GM18505 (cell line): ENCODE measurements at regions not wholly inside any gene's neighbourhood (a gene's known extent, or its start where the extent isn't known, plus 50 kb on each side); places are given as distances from the start of the nearest gene placed in this dataset.
"Not testable (repeated sequence)": the region's sequence is repeated elsewhere in the genome, so short reads cannot be mapped to it uniquely, and the experiment has no call there.

Experiments used
- ATAC-seq: cut with Tn5 transposase; IDR thresholded peaks from one replicate; pipeline ENCODE4 v1.9.1; 2021; ENCODE audit not compliant: unreplicated experiment
- POLR2A ChIP-seq: IDR thresholded peaks from 4 replicates; pipeline ENCODE4 v1.6.1; 2011; ENCODE audit warnings: borderline replicate concordance; ENCODE audit not compliant: insufficient read depth, insufficient read length; ENCODE audit errors: extremely low read depth

- TF ChIP-seq POLR2A, result no peak
- ATAC-seq, result no peak
These were observed 78.5 kb upstream of the SNTG2 start for GRCh38 chr2:871926-872680.

DNA sequence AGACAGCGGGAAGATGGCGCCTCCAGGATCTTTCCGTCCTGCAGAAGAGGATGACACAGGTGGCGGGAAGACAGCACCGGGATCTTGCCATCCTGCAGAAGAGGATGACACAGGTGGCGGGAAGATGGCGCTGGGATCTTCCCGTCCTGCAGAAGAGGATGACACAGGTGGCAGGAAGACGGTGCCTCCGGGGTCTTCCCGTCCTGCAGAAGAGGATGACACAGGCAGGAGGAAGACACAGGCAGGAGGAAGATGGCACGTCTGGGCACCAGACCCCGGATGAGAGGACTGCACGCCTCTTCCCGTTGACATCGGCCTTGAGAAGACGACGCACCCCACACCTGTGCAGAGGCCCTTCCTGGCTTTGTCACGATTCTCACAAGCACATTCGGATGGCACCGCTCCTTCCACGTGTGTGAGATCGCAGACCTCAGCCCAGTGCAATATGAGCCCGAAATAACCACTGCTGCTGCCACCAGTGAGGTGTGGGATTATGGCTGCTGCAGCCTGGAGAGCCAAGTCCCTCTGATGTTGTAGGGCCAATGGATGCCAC is 79.4 kb upstream of the SNTG2 start:
- no peak for ATAC-seq
- no peak for TF ChIP-seq POLR2A

DNA sequence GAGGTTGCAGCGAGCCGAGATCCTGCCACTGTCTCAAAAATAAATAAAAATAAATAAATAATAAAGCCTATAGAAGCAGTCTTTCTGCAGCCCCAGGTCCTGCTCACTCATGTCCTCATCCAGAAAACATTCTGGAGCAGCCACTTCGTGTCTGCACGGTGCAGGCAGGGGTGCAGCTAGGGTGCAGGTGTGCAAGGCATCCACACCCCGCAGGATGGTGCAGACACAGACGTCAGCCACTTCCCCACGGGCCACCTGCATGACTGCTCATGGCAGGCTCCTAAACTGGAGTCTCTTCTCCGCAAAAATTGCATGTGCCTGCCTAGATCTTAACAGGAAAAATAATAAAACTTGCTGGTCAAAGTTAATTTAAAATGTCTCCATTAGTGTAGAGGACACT is 80.2 kb upstream of the SNTG2 start:
- TF ChIP-seq POLR2A, result no peak
- no peak for ATAC-seq

DNA sequence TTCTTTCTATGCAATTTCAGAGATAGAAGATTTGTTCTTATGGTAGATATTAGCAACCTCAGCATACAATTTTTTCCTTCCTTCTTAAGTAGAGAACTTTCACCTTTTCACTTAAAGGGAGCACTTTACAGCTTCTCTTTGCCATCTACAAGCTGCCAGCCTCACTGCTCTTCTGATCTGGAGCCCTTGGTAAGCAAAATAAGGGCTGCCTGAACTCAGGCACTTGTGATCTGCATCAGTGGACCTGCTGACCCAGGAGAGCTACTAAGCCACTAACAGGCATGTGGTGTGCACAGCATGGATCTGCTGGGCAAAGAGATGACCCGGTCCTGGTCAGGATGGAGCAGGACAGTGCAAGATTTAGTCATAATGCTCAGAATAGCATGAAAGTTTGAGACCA is 80.8 kb upstream of the SNTG2 start:
- TF ChIP-seq POLR2A, result no peak
- no peak for ATAC-seq

DNA sequence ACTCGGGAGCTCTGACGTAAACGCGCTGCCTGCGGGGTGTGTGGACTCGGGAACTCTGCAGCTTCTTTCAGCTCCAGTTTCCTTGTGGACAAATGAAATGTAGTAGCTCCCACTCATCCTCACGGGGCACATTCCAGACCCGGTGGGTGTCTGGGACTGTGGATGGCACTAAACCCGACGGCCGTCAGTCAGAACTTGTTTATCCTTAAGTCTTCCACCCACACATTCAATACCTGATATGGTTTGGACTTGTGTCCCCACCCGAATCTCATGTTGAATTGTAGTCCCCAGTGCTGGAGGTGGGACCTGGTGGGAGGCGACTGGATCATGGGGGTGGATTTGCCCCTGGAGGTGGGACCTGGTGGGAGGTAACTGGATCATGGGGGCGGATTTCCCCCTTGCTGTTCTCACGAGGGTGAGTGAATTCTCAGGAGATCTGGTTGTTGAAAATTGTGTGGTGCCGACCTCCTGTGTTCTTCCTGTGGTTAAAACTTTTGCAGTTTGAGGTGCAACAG is 81.2 kb upstream of the SNTG2 start:
- ATAC-seq, result no peak
- no peak for TF ChIP-seq POLR2A

DNA sequence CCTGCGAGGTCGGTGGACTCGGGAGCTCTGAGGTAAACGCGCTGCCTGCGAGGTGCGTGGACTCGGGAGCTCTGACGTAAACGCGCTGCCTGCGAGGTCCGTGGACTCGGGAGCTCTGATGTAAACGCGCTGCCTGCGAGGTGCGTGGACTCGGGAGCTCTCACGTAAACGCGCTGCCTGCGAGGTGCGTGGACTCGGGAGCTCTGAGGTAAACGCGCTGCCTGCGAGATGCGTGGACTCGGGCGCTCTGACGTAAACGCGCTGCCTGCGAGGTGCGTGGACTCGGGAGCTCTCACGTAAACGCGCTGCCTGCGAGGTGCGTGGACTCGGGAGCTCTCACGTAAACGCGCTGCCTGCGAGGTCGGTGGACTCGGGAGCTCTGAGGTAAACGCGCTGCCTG is 81.8 kb upstream of the SNTG2 start:
- not testable (repeated sequence) for ATAC-seq

GRCh38 chr2:867296-867695 is 83.4 kb upstream of the SNTG2 start:
- no peak for ATAC-seq
- TF ChIP-seq POLR2A, result no peak

DNA sequence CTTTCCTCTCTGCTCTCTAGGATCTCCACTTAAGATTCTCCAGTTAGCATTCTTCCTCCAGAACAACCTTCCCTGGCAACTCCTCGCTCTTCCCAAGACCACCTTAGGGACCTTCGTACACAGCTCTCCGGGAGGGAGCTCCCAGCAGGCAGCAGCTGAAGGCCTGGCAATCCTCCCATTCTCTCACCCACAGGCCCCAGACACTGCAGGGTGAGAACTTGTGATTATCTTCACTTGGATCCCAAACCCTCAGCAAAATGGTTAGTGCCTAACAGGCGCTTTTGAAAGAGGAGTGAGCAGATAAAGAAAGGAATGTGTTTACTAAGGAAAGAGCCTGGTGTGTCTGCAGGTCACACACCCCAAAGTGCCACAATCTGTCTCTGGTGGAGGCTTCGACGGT is 83.8 kb upstream of the SNTG2 start:
- ATAC-seq, result no peak
- TF ChIP-seq POLR2A, result no peak

- no peak for TF ChIP-seq POLR2A
- ATAC-seq, result no peak
These were observed 84.5 kb upstream of the SNTG2 start for GRCh38 chr2:866009-866680.

- no peak for ATAC-seq
- TF ChIP-seq POLR2A, result no peak
These were observed 86.0 kb upstream of the SNTG2 start for GRCh38 chr2:864501-865106.

GRCh38 chr2:863732-864450 is 86.8 kb upstream of the SNTG2 start:
- no peak for TF ChIP-seq POLR2A
- no peak for ATAC-seq

DNA sequence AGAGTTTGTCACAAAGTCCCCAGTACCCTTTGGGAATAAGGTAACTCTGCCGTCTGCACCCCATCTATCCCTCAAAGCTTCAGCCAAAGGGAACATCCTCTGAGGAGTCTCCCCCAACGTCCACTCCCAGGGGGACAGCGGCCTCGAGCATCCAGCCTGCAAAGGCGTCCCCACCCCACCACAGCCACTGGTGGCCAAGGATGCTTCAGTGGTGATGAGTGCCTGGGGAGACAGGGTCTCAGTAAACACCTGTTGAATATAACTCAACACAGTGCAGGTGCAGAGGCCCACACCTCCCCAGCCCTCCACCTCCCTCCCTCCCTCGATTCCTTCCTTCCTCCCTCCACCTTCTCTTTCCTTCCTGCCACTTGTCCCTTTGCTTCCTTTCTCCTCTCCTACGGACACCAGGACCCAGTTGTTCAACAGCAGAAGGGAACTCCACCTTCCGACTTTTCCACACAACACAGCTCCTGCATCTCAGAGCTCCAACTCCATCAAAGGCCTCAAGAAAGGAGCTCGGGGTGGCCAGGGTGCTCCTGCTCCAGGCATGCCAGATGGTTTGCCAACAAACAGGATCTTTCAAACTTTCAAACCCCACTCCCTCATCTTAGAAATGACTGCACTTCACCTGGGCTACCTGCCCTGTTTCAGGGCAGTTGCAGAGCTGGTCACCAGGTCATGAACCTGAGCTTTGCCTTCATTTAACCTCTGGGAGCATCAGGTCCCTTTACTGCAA is 87.8 kb upstream of the SNTG2 start:
- no peak for ATAC-seq
- TF ChIP-seq POLR2A, result no peak

DNA sequence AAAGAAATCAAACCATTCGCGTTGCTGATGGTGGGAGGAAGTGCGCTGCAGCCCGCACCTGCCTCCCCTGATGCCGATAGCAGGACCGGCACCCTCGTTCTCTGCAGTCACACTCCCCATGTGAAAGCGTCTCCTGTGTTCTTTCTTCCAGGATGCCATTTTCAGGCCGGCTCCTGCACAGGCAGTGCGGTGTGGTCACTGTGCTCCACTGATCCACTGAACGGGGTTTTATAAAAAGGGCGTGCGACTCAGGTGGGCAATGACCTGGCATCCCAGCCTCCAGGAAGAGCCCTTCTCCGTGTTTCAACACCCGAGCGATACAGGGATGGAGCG is 88.3 kb upstream of the SNTG2 start:
- no peak for ATAC-seq

DNA sequence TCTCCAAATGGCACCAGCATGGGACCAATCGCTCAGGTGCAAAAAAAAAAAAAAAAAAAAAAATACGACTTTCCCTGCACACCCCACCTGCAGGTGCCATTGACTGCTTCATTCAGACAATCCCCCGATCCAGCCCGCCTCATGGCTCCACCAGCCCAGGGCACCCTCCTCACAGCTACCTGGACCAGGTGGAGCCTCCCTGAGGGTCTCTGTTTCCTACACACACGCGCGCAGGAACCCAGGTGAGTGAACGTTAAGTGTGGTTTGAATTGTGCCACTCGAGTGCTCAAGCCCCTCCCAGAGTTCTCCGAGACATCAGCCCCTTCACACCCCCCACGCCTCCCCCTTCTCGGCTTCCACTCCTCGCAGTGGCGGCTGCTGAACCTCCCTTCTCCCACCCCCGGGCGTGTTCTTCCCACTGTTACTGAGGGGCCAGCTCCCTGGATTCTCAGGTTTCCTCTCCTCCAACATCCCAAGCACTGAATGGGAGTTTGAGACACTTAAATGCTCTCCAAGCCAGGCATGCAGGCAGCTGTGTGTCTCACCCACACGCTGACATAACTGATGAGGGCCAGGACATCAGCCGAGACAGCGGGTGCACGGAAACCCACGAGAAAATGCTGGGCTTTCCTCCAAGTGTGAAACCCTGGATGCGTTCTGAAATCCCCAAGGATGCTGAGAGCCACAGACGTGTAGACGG is 88.8 kb upstream of the SNTG2 start:
- ATAC-seq, result no peak
- TF ChIP-seq POLR2A, result no peak

More for the DNA sequence above, 88.3 kb upstream of the SNTG2 start:
- no peak for TF ChIP-seq POLR2A
